ENCODE measurements at regions not wholly inside any gene's neighbourhood (a gene's known extent, or its start where the extent isn't known, plus 50 kb on each side); places are given as distances from the start of the nearest gene placed in this dataset.

DNA sequence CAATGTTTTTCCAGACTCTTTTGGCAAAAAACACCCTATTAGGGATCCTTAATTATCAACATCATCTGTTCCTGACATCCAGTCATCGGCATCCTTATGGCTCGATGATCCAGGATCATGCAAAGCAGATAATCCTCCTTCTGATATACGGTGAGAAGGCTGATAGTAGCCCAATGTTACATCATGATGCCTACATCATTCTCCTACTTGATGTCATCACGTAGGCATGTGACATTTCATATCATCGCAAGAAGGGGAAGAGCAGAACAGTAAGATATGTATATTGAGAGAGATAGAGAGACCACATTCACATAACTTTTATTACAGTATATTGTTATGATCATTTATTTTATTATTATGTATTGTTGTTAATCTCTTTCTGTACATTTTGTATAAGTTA, 168.6 kb downstream of the ADAMTS15 start:
- DNase-seq (ENCODE audit: low spot score in 2 of 2) (no peak), ATAC-seq (no peak)
- H3K27ac Mint-ChIP-seq = no peak overlapping the region
- peaks cover 0 to 3% of the 10 kb centered on the region in 2 donors for H3K9me3 Mint-ChIP-seq
- no peaks in the 10 kb centered on the region for H3K36me3 Mint-ChIP-seq

GRCh38 chr11:130620548-130620947, 172.1 kb downstream of the ADAMTS15 start:
- ATAC-seq = peak in 1 of 2 donors; percentile 69
- no peak for DNase-seq (ENCODE audit: low spot score in 2 of 2)
- Mint-ChIP-seq H3K36me3 (no peaks in the 10 kb centered on the region), H3K27ac (no peak overlapping the region), H3K9me3 (peaks cover 0 to 3% of the 10 kb centered on the region in 2 donors)

GRCh38 chr11:130622141-130622542, 173.7 kb downstream of the ADAMTS15 start:
- ATAC-seq = no peak
- no peaks in the 10 kb centered on the region for H3K36me3 Mint-ChIP-seq

DNA sequence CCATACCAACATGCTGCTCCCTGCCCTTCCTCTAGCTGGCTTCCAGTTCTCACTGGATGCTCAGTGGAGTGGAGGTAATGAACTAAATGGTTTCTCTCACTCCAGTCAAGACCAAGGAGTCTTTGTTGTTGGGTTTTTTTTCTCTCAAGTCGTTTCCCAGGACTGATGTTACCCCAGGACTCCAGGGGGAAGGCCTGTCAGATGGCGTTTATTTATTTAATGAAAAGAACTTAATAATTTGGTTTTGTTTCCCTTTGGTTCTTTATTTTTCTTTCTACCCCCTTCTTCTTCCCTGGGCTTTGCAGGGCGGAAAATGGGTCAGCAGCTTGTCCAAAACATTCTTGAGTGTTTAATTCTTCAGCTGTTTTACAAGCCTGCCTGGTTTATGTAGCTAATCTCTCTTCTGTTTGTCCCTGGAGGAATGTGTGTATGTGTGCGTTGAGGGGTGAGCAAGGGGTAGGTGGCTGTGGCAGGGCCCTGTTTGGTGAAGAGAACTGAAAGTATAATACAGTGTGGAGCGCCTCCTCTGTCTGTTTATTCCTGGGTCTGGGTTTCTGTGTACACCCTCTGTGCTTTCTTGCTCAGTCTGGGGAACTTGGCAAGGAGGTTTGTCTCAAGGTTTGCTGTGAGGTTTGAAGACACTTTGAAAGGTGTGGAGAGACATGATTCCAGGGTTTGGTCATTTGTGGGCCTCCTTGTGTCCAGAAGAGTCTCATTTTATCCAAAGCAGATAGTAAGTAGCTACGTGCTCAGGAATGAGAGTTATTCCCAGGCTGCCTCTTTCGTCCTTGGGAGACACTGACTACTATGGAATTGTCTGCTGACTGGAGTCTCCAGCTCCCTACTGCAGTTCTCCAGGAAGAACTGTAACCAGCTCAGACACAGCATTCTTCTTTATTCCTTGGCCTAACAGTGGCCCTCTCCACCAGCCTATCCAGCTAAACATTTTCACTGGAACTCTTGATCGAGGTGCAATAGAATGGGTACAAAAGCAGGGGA, 175.5 kb downstream of the ADAMTS15 start:
- Mint-ChIP-seq H3K36me3 (no peaks in the 10 kb centered on the region), H3K9me3 (peaks cover 0 to 3% of the 10 kb centered on the region in 2 donors), H3K27ac (no peak overlapping the region)
- DNase-seq (ENCODE audit: low spot score in 2 of 2) (no peak), ATAC-seq (no peak)

More at GRCh38 chr11:130622141-130622542, 173.7 kb downstream of the ADAMTS15 start:
- Mint-ChIP-seq H3K27ac (no peak overlapping the region), H3K9me3 (peaks cover 0 to 3% of the 10 kb centered on the region in 2 donors)
- no peak for DNase-seq (ENCODE audit: low spot score in 2 of 2)

- ATAC-seq (no peak), DNase-seq (ENCODE audit: low spot score in 2 of 2) (no peak)
- Mint-ChIP-seq H3K36me3 (no peaks in the 10 kb centered on the region), H3K27ac (no peak overlapping the region), H3K9me3 (no peaks in the 10 kb centered on the region)
Measured at GRCh38 chr11:130624971-130625544, 176.6 kb downstream of the ADAMTS15 start.

- no peak overlapping the region for H3K27ac Mint-ChIP-seq
- H3K36me3 Mint-ChIP-seq = no peaks in the 10 kb centered on the region
- no peaks in the 10 kb centered on the region for H3K9me3 Mint-ChIP-seq
- ATAC-seq (no peak), DNase-seq (ENCODE audit: low spot score in 2 of 2) (no peak)
Measured at GRCh38 chr11:130625578-130626306, 177.3 kb downstream of the ADAMTS15 start.

GRCh38 chr11:130629039-130629438, 180.6 kb downstream of the ADAMTS15 start:
- no peaks in the 10 kb centered on the region for H3K36me3 Mint-ChIP-seq
- no peak for ATAC-seq
- peaks cover 0 to 5% of the 10 kb centered on the region in 2 donors for H3K9me3 Mint-ChIP-seq
- no peak overlapping the region for H3K27ac Mint-ChIP-seq
- no peak for DNase-seq (ENCODE audit: low spot score in 2 of 2)

DNA sequence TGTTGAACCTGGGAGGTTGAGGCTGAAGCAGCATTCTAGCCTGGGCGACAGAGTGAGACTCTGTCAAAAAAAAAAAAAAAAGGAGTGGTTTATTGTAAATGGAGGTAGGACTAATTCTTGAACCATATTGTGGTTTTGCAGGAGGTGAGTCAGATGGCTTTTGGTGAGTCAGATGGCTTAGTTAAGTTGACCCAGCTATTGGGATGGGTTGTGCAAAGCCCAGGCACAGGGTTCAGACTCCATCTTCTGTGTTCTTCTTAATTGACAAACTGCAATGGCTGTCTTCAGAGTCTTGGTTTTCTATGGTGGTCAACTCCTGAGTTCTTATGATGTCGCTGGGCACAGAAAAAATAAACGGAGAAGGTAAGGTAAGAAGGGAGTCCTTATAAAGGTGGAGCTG, 182.7 kb downstream of the ADAMTS15 start:
- DNase-seq (ENCODE audit: low spot score in 2 of 2) = peak in 1 of 2 donors; percentile 22
- Mint-ChIP-seq H3K36me3 (no peaks in the 10 kb centered on the region), H3K9me3 (peaks cover 0 to 5% of the 10 kb centered on the region in 2 donors), H3K27ac (no peak overlapping the region)
- ATAC-seq = peak; percentile 89 to 97

GRCh38 chr11:130633466-130633865, 185.0 kb downstream of the ADAMTS15 start:
- Mint-ChIP-seq H3K36me3 (no peaks in the 10 kb centered on the region), H3K27ac (peak overlapping the region in 1 of 2 donors; percentile 79), H3K9me3 (peaks cover 0 to 5% of the 10 kb centered on the region in 2 donors)
- ATAC-seq = no peak
- DNase-seq (ENCODE audit: low spot score in 2 of 2) = no peak

DNA sequence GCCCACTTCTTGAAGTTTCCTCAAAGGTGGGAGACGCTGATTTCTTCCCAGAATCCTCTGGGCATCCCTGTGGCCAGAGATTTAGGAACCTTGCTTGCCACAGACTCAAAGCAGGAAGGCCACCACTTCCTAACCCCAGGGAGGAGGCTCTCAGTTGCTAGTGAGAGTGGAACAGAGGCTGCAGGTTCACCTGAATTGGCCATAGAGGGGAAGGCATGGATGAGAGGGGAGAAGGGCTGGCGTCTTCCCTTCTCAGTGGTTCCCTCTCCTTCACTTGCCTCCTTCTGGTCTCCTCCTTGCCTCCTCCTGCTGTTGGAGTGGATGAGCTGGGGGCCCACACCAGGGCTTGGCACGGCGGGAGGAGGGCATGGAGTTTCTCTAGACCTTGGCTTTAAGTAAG, 185.7 kb downstream of the ADAMTS15 start:
- H3K36me3 Mint-ChIP-seq = no peaks in the 10 kb centered on the region
- peak overlapping the region in 1 of 2 donors; percentile 29 for H3K27ac Mint-ChIP-seq
- ATAC-seq (no peak), DNase-seq (ENCODE audit: low spot score in 2 of 2) (no peak)
- H3K9me3 Mint-ChIP-seq = peaks cover 0 to 5% of the 10 kb centered on the region in 2 donors

DNA sequence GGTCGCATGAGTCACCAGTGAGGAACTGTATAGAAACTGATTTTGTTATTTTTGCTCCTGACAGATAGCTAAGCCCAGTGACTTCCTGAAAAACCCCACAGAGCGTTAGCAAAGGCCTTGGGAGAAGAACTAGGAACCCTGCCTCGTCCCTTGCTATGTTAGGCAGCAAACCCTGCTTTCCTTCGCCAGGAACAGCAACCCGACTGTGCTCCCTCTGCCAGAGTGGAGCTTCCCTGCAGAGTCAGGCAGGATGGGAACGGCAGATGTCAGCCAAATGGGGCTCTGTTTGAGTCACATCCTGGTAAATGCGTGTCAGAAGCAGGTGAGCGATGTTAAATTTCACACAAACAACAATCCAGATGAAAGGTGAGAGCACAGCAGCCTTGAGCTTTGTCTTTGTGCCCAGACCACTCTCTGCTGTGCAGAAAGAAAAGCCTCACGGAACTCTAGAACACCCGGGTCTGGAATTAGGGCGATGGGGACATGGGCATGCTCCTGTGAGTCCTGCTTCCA, 186.6 kb downstream of the ADAMTS15 start:
- peak in 1 of 2 donors; percentile 32 for DNase-seq (ENCODE audit: low spot score in 2 of 2)
- peak overlapping the region in 1 of 2 donors; percentile 72 for H3K27ac Mint-ChIP-seq
- H3K36me3 Mint-ChIP-seq = no peaks in the 10 kb centered on the region
- H3K9me3 Mint-ChIP-seq = peaks cover 0 to 5% of the 10 kb centered on the region in 2 donors
- peak in 1 of 2 donors; percentile 67 for ATAC-seq

DNA sequence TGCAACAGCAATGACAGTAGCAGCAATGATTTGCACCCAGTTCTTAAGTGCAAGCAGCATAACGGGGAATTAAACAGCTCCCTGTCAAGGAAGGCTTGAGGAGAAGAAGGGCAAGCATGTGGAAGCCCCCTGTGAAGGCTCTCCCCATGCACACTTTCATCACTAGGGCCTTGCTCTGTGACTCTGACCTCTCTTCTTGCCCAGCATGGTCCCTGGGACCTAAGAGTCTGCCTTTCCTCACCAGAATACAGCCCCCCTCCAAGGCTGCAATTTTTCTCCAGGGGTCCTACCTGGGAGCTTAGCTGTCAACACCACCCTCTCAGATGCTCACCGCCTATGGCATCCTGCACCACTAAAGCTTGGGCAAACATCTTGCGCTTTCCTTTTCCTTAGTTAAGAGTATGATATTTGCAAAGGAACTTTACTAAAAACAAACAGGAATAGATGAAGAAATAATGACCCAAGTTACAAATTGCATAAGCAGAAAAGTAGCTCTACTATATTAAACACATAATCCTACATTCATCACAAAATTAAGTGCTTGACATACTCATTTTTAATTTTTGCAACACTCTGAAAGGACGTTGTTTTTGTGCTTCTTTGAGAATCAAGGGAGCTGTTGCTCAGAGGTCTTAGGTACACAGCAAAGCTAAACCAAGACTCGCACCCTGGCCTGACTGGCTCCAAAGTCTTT, 187.6 kb downstream of the ADAMTS15 start:
- H3K27ac Mint-ChIP-seq = no peak overlapping the region
- peaks cover 0 to 5% of the 10 kb centered on the region in 2 donors for H3K9me3 Mint-ChIP-seq
- DNase-seq (ENCODE audit: low spot score in 2 of 2) (no peak), ATAC-seq (no peak)
- H3K36me3 Mint-ChIP-seq = no peaks in the 10 kb centered on the region

DNA sequence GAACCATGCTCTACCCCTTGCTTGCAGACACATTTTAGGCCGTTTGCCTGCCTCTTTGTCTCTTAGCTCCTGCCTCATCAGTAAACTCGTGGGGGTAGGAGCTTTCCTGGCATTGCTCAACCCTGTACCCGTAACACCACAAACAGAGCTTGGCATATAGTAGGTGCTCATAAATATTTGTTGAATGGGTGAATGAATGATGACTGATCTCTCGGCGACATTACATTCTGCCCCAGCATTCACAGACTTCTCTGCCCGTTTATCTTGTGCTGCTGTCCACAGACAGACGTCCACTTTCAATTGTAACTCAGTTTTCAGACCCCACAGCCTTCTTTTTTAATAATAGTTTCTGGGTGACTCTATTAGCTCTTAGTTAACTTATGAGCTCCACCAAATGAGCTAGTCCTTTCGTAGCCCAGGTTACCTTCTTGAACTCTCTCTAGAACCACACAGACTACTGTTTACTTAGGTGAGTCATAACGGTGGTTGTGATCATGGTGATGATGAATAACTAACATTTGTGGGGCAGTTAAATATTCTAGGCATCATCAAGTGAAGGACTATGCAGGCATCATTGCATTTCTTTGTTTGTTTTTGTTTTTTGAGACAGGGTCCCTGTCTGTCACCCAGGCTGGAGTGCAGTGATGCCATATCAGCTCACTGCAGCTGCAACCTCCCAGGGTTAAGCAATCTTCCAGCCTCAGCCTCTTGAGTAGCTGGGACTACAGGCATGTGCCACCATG, 188.4 kb downstream of the ADAMTS15 start:
- ATAC-seq (peak; percentile 34 to 80), DNase-seq (ENCODE audit: low spot score in 2 of 2) (no peak)
- Mint-ChIP-seq H3K9me3 (peaks cover 0 to 3% of the 10 kb centered on the region in 2 donors), H3K36me3 (no peaks in the 10 kb centered on the region), H3K27ac (no peak overlapping the region)

GRCh38 chr11:130637566-130637965, 189.1 kb downstream of the ADAMTS15 start:
- Mint-ChIP-seq H3K9me3 (no peaks in the 10 kb centered on the region), H3K36me3 (no peaks in the 10 kb centered on the region), H3K27ac (no peak overlapping the region)
- DNase-seq (ENCODE audit: low spot score in 2 of 2) = no peak
- ATAC-seq = no peak

DNA sequence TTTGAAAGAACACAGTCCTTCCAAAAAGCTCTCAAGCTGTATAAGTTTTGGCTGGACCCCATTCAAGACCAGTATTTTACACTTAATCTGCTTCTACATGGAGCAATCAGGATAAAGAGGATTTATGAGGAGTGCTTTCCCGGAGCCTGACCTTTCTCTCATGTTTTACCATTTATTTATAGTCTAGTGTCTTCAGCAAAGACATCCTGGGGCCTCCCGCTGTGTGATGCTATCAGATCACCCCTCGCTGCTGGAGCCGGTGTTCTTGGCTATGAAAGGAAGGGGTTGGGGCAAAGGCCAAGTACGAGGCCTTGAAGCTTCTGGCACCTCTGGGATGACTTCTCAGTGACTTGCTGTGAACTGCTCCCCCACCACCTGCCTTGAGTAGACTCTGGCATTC, 189.6 kb downstream of the ADAMTS15 start:
- ATAC-seq (no peak), DNase-seq (ENCODE audit: low spot score in 2 of 2) (no peak)
- H3K27ac Mint-ChIP-seq = no peak overlapping the region
- no peaks in the 10 kb centered on the region for H3K36me3 Mint-ChIP-seq
- no peaks in the 10 kb centered on the region for H3K9me3 Mint-ChIP-seq

- H3K36me3 Mint-ChIP-seq = no peaks in the 10 kb centered on the region
- no peaks in the 10 kb centered on the region for H3K9me3 Mint-ChIP-seq
- ATAC-seq (no peak), DNase-seq (ENCODE audit: low spot score in 2 of 2) (no peak)
- no peak overlapping the region for H3K27ac Mint-ChIP-seq
Measured at GRCh38 chr11:130638624-130639023, 190.2 kb downstream of the ADAMTS15 start.
